DMS53 (cell line): ENCODE measurements at regions not wholly inside any gene's neighbourhood (a gene's known extent, or its start where the extent isn't known, plus 50 kb on each side); places are given as distances from the start of the nearest gene placed in this dataset.
"Not testable (repeated sequence)": the region's sequence is repeated elsewhere in the genome, so short reads cannot be mapped to it uniquely, and the experiment has no call there.

Source experiments
- DNase-seq: peaks from one replicate; lab custom pipeline; 2025; lab: John Stamatoyannopoulos, UW

GRCh38 chr1:220475608-220476007, 52.3 kb upstream of the MARK1 start:
- DNase-seq: not testable (repeated sequence)

DNA sequence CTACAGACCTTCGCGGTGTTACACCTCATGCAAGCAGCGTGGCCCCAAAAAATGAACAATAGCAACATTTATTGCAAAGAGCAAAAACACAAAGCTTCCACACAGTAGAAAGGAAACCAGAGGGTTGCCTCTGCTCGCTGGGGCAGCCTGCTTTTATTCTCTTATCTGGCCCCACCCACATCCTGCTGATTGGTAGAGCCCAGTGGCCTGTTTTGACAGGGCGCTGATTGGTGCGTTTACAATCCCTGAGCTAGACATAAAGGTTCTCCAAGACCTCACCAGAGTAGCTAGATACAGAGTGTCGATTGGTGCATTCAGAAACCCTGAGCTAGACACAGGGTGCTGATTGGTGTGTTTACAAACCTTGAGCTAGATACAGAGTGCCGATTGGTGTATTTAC, 52.8 kb upstream of the MARK1 start:
- DNase-seq: not testable (repeated sequence)

GRCh38 chr1:220473440-220473839, 54.5 kb upstream of the MARK1 start:
- no peak for DNase-seq

GRCh38 chr1:220462752-220463151, 65.2 kb upstream of the MARK1 start:
- DNase-seq: peak; percentile 90

- DNase-seq: no peak
Observed at GRCh38 chr1:220458936-220459335, 69.0 kb upstream of the MARK1 start.

DNA sequence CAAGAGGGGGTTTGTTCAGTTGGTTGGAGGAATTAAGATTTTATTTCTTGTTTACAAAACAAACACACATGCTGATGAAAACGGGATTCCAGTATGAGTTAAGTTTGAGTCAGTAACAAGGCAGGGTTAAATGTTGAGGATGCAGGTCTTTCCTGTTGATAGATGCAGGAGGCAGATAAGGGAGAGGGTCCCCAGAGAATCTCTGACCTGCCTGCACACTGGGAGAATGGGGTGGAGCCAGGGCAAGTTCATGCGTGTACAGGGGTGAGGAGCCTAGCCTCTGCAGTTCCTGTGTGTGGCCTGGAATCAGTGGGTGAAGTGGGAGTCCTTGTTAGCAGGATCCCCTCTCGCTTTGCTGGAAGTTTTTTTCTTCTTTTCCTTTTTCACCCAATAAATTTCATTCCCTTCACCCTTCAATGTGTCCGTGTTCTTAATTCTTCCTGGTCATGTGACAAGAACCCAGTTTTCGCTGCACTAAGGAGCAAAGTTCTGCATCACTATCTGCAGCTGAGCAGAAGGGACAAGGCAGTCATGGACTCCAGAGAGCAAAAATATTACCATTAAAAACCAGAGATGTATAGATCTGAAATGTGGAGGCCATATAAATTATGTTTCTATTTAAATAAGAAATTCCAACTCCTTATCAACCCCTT, 69.9 kb upstream of the MARK1 start:
- no peak for DNase-seq

- no peak for DNase-seq
Observed at GRCh38 chr1:220455559-220455958, 72.4 kb upstream of the MARK1 start.

- DNase-seq: peak; percentile 44
Observed at GRCh38 chr1:220454155-220454777, 73.7 kb upstream of the MARK1 start.

GRCh38 chr1:220453371-220453770, 74.6 kb upstream of the MARK1 start:
- DNase-seq: no peak

GRCh38 chr1:220451532-220451931, 76.4 kb upstream of the MARK1 start:
- DNase-seq: peak; percentile 75

- DNase-seq: no peak
Observed at GRCh38 chr1:220450927-220451326, 77.0 kb upstream of the MARK1 start.

DNA sequence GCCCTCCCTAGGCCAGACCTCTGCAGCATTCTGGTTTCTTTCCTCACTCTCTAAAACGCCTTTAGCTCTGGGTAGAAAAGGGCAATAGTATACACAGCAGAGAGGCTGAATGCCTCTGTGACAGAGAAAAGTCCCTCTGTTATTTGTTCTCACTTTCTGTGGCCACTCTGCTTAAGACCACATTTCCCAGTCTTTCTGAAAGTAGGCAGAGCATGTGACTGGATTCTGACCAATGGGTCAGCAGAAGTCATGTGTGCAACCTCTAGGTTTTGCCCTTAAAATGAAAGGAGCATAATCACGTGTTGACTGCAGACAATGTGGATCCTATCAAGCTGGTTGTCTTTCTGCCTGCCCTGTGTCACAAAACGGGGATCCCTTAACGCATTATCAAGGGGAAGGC, 79.7 kb upstream of the MARK1 start:
- no peak for DNase-seq

- not testable (repeated sequence) for DNase-seq
Observed at GRCh38 chr1:220444586-220444985, 83.3 kb upstream of the MARK1 start.

GRCh38 chr1:220441211-220441610, 86.7 kb upstream of the MARK1 start:
- DNase-seq: no peak

DNA sequence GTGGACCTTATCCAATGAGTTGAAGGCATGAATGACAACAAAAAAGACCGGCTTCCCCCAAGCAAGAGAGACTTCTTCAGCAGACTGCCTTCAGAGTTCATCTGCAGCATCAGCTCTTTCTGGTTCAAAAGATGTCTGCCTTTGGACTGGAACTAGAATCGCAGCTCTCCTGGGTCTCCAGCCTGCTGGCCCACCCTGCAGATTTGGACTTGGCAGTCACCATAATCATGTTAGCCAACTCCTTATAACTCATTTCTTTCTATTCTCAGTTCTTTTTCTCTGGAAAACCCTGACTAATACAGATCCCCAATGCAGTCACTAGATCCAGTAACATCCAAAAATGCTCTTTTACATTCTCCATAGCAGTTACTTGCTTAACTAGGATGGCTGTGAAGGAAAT, 89.2 kb upstream of the MARK1 start:
- DNase-seq: no peak

DNA sequence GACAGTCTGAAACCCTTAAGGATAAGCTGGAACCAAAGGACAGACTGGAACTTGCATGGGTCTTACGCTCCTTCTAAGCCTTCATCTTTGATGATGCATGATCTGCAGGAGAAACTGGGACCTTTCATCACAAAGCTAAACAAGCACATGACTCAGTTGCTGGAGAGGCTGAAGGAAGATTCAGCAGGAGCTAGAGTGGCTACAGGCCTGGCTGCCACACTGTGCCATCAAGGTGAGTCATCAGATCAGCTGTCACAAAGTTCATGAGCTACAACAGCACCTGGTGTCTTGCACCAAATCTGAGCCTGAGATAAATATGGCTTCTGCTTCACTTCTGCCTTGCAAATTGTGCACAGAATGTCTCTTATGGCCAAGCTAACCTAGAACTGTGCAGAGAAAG, 95.5 kb upstream of the MARK1 start:
- peak; percentile 95 for DNase-seq

DNA sequence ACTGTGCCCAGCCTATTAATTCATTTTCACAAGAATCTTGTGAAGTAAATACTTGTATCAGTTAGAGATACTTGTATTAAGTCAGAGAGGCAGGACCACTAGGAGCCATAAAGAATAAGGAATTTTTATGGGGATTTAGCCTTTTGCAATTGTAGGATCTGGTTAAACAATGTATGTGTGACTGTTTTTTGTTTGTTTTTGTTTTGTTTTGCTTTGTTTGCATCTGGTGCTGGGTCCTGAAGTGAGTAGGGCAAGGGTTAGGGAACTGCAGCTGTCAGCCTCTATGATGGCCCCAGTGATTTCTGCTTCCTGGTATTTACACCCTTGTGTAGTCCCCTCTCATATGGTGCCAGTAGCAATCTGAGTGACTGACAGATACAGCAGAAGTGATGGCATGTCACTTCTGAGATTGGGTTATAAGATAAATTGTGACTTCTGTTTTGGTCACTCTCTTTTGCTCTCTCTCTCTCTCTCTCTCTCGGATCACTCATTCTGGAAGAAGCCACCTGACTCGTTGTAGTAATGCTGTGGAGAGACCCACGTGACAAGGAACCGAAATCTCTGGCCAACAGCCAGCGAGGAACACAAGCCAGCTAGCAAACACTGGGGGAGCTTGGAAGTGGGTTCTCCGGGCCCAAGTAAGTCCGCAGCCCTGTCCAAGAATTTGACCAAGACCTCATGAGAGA, 96.2 kb upstream of the MARK1 start:
- DNase-seq: peak; percentile 85

- peak; percentile 19 for DNase-seq
Observed at GRCh38 chr1:220430586-220430985, 97.3 kb upstream of the MARK1 start.

- DNase-seq: no peak
Observed at GRCh38 chr1:220430059-220430458, 97.9 kb upstream of the MARK1 start.

DNA sequence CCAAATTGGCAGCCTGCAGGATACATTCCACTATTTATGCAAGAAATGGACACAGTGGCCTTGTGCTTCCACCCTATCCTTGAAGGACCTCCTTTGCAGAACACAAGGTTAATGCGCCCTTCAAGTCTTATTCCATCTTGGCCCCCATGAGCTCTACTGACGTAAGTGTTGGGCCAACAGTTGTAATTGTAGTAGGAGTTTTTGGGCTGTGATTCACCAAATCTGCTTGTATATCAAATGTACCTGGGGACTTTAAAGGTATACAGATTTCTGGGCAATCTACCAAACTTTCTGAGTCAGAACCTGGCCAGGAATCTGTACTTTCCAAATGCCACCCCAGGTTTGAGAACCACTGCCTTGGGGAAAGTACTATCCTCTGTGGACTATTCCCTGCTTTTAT, 100.9 kb upstream of the MARK1 start:
- no peak for DNase-seq

DNA sequence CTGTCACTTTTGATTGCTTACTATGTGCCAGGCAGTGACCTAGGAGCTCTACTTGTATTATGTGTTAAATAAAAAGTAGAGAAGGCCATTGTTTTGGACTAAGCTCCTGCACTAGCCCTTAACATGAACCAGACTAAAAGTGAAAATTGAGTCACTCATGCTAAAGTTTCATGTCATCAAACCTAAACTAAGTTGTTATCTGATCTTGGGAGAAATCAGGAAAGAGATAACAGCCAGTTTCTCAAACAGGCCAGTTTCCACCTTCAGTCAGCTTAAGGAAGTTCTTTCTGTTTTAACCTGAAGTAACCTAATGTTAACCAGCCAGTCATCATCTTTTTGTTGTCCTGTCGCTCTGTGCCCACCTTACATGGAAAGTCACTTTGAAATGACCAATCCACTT, 102.1 kb upstream of the MARK1 start:
- no peak for DNase-seq

DNA sequence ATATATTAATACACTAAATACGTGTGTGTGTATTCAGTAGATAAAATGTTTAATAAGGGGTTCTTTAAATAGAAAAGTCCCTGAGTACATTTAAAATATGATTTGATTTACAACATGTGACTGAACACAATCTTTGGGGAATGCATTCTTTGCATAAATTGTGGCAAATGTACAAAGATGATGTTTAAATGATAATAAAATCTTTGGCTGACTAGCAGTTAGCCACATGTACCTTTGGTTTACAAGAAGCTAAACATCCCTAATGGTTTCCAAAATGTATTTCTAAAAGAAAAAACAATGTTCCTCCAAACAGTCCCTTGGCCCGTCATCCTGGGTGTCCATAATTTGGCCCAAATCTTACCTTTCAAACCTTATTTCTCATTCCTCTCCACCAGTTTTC, 106.4 kb upstream of the MARK1 start:
- DNase-seq: no peak

DNA sequence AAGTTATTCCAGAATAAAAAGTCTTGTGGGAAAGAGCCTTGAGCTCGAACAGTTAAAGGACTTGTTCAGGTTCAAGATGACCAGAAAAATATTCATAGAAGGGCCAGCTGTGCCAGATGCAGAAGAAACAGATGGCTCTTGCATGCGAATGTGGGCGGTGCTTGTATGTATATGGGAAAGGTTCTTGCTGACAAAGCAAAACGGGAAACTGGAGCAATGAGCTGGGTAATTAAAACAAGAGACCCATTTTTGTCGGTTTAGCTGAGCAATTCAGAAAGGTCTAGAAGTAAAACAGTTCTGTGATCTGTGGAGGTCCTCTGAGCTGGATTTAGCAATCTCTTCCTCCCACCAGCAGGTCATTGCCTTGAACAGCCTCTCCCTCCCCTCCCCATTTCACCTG, 107.2 kb upstream of the MARK1 start:
- no peak for DNase-seq
